ENCODE measurements at regions not wholly inside any gene's neighbourhood (a gene's known extent, or its start where the extent isn't known, plus 50 kb on each side); places are given as distances from the start of the nearest gene placed in this dataset.

DNA sequence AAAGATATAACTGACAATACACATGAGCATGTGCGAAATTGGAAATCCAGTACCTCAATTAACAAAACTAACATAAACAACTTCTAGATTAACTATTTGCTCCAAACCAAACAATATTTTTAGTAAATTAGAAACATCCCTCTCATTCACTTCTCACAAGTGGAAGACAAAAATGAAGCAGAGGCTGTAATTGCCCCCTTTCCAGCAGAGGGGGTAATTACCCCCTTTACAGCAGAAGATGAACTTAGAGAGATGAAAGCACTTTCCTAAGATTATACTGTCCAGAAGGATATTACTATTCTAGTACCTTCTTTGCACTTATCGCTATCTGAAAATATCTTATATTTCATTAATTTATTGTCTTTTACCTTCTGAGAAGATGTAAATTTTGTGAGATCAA, 1025.2 kb downstream of the FSCB start:
- TF ChIP-seq, protein P1, sequence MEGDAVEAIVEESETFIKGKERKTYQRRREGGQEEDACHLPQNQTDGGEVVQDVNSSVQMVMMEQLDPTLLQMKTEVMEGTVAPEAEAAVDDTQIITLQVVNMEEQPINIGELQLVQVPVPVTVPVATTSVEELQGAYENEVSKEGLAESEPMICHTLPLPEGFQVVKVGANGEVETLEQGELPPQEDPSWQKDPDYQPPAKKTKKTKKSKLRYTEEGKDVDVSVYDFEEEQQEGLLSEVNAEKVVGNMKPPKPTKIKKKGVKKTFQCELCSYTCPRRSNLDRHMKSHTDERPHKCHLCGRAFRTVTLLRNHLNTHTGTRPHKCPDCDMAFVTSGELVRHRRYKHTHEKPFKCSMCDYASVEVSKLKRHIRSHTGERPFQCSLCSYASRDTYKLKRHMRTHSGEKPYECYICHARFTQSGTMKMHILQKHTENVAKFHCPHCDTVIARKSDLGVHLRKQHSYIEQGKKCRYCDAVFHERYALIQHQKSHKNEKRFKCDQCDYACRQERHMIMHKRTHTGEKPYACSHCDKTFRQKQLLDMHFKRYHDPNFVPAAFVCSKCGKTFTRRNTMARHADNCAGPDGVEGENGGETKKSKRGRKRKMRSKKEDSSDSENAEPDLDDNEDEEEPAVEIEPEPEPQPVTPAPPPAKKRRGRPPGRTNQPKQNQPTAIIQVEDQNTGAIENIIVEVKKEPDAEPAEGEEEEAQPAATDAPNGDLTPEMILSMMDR (IDR thresholded peaks at IDR 0.05; ENCODE audit: insufficient read depth, low read depth, low read length): no peak
- no peak for DNase-seq (ENCODE audit: low read depth)
- H3K4me3 ChIP-seq (ENCODE audit: low read depth, low read length): no peak overlapping the region

DNA sequence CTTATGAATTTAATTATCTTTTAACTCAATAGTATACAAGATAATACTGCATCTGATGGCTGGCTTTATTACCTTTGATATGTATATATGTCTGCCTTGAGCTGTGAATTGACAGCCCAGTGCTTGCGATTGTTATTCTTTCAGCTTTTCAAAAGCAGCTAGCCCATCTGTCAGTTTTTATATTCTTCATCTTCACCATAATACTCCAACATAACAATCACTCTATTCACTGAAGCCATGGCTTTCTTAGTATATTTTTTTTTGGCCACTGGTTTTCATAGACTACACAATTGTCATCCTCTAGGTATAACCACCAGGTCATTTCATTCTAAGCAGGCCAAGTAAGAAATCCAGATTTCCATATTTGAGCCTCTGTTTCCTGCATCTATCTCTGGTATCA, 1026.1 kb downstream of the FSCB start:
- TF ChIP-seq, protein P1 (IDR thresholded peaks at IDR 0.05; ENCODE audit: insufficient read depth, low read depth, low read length): no peak
- no peak overlapping the region for H3K4me3 ChIP-seq (ENCODE audit: low read depth, low read length)
- DNase-seq (ENCODE audit: low read depth): no peak

DNA sequence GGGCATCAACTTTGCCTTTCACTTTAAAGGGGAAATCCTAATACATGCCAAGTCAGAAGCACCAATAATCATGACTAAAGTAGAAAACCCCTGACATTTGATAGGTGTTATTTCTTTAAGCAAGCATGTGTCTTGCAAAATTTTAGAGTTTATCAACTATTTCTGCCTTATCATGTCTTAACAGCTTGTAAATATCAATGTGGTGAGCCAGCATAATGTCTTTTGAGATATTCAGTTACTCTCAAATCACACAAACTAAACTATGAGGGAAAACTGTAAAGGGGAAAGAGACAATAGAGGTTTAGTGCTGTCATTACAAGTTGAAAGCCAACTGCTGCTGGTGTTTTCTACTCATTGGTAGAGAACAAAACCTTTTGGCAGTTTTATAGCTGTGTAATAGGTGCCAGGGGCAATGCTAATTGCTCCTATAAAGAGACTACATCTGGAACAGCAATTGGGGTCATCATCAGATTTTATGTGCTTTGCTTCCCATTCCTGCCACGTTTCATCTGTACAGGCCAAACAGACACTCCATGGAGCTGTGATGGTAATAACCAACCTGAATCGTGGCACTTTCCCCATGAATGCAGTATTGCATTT, 1027.4 kb downstream of the FSCB start:
- TF ChIP-seq, protein P1 (IDR thresholded peaks at IDR 0.05; ENCODE audit: insufficient read depth, low read depth, low read length): no peak
- no peak overlapping the region for H3K4me3 ChIP-seq (ENCODE audit: low read depth, low read length)
- no peak for DNase-seq (ENCODE audit: low read depth)

DNA sequence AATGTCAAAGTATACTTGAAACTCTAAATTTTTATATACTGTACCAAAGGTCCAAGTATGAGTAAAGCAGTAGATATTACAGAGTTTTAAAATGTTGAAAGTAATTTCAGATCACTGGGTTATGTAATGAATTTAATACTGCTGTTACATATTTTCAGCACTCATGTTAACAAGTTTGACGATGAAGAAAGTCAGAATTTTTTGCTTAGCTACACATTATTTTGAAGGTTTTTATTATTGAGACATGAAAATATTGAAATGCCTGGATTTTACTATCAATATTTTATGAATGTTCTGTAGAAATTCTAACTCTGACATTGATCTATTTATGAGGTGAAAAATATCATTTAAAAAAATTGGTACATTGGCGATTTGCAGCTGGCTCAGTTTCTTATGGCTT, 1030.3 kb downstream of the FSCB start:
- TF ChIP-seq, protein P1 (IDR thresholded peaks at IDR 0.05; ENCODE audit: insufficient read depth, low read depth, low read length): no peak
- H3K4me3 ChIP-seq (ENCODE audit: low read depth, low read length): no peak overlapping the region
- DNase-seq (ENCODE audit: low read depth): no peak

DNA sequence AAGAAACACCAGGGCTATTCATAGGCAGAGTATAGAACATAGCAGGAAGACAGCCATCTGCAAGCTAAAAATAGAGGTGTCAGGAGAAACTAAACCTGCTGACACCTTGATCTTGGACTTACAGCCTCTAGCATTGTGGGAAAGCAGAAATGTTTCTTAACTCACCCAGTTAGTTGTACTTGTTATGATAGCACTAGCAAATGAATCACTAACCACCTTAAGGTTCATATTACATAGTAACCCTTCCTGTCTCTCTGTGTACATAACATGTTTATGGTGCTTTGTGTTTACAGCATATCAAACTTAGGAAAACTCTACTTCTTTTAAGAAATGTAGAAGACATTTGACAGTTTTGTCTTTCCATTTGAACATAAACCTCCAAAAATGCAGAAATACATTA, 1031.3 kb downstream of the FSCB start:
- no peak overlapping the region for H3K4me3 ChIP-seq (ENCODE audit: low read depth, low read length)
- no peak for DNase-seq (ENCODE audit: low read depth)
- TF ChIP-seq, protein P1 (IDR thresholded peaks at IDR 0.05; ENCODE audit: insufficient read depth, low read depth, low read length): no peak

DNA sequence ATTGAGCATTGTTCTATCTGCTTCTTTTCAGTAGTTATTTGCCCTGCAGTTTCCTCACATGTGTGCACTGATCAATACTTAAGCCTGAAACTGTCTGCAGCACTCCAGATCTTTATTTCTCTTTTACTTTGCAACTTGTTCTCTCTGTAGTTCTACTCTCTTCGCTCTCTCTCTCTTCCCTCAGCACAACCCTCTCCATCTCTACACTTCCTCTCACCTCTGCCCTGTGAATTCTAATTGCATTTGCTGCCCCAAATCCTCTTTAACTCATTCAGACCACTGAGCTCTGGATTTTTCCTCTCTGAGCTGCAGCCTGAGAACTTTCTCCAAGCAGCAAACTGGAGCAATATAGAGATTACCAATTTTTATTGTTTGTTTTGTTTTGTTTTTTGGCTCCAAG, 1035.5 kb downstream of the FSCB start:
- no peak for DNase-seq (ENCODE audit: low read depth)
- TF ChIP-seq, protein P1 (IDR thresholded peaks at IDR 0.05; ENCODE audit: insufficient read depth, low read depth, low read length): no peak
- no peak overlapping the region for H3K4me3 ChIP-seq (ENCODE audit: low read depth, low read length)

DNA sequence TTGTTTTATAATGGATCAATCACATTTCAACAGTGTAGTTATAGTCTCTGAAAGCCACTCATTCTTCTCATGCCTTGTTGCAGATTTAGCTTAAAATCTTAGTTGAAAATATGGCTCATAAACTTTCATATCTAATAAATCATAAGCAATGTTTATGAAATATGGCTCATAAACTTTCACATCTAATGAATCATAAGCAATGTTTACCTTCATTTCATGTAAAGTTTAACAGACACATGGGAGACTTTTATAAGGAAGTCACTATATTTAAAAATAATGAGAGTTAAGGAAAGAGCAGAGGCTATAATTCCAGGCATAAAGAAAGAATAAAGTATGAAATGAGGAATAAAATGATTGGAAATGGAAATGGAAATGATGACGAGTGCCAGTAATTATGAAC, 1042.1 kb downstream of the FSCB start:
- DNase-seq (ENCODE audit: low read depth): no peak
- H3K4me3 ChIP-seq (ENCODE audit: low read depth, low read length): no peak overlapping the region
- TF ChIP-seq, protein P1 (IDR thresholded peaks at IDR 0.05; ENCODE audit: insufficient read depth, low read depth, low read length): no peak

All from fibroblast of villous mesenchyme (primary cell).